ENCODE measurements at regions not wholly inside any gene's neighbourhood (a gene's known extent, or its start where the extent isn't known, plus 50 kb on each side); places are given as distances from the start of the nearest gene placed in this dataset.

DNA sequence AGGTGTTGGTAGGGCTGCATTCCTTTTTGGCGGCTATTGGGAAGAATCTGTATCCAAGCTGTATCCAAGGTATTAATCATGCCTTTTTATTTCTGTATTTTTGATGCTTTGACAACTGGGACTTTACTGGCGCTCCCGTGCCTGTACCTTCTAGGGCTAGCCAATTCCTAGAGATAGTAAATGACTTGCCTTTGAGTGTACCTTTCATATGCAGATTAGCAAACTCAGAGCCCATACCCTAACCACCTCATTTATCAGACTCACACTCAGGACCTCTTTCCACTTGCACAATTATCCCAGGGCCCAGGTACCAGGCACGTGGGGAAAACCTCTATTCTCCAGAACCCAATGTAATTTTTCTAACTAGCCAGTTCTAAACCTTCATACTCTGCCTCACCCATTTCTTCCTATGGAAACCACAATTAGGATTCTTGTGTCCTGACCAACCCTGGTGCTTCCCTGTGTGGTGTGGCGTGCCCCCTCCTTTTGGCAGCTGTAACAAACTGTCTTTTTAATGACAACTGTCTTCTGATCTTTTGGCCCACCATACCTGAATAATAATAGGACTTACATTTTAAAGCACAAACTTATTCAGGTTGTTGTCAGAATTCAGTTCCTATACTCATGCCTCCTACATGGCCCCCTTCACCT lies 65.8 kb upstream of the PNPT1 start:
- TF ChIP-seq CTCF (conservative IDR thresholded peaks at IDR 0.05 in 1 of 2, IDR thresholded peaks at IDR 0.05 in 1 of 2; ENCODE audit: extremely low read depth in 1 of 2, insufficient read depth in 1 of 2, low read depth in 1 of 2, low read length in 2 of 2), result no peak
- TF ChIP-seq EZH2 (IDR thresholded peaks at IDR 0.05; ENCODE audit: borderline replicate concordance, low read length), result no peak

Data from mammary epithelial cell (primary cell).